GM12878 (cell line): ENCODE measurements at regions not wholly inside any gene's neighbourhood (a gene's known extent, or its start where the extent isn't known, plus 50 kb on each side); places are given as distances from the start of the nearest gene placed in this dataset.

Experiments
- ATF2 ChIP-seq: IDR thresholded peaks from 2 replicates; pipeline ENCODE4 v1.6.1; 2012; ENCODE audit warnings: low read length, inconsistent platforms
- CHD2 ChIP-seq: IDR thresholded peaks from 2 replicates; pipeline ENCODE4 v1.6.1; 2011; ENCODE audit warnings: low read depth, low read length, improper control_type of control experiment, borderline replicate concordance
- CTCF ChIP-seq, 3 experiments: IDR thresholded peaks in 2 of 3; conservative IDR thresholded peaks in 1 of 3; 2 replicates each; pipeline ENCODE4 v1.5.1; 2011; ENCODE audit warnings: low read depth in 3 of 3, low read length in 3 of 3, mild to moderate bottlenecking in 3 of 3, control low read depth in 2 of 3, moderate library complexity in 2 of 3, inconsistent platforms in 1 of 3, mixed read lengths in 1 of 3; ENCODE audit not compliant: control insufficient read depth in 2 of 3, insufficient read depth in 1 of 3; ENCODE audit errors: extremely low read depth in 1 of 3
- EZH2 ChIP-seq: IDR thresholded peaks from 2 replicates; pipeline ENCODE4 v1.6.1; 2012; ENCODE audit warnings: low read depth, mild to moderate bottlenecking, control low read depth, inconsistent platforms, low read length, borderline replicate concordance; ENCODE audit not compliant: control insufficient read depth
- HDGF ChIP-seq: fragments of 450-650 bp; IDR thresholded peaks from 2 replicates; pipeline ENCODE4 v1.6.1; 2016; ENCODE audit warnings: antibody characterized with exemption
- NFYB ChIP-seq: IDR thresholded peaks from 2 replicates; pipeline ENCODE4 v1.6.1; 2011; ENCODE audit warnings: low read depth, mild to moderate bottlenecking, low read length, improper control_type of control experiment, moderate library complexity; ENCODE audit not compliant: insufficient read depth
- NR2C1 ChIP-seq: fragments of 450-650 bp; IDR thresholded peaks from 2 replicates; pipeline ENCODE4 v1.6.1; 2017; ENCODE audit warnings: antibody characterized with exemption, mild to moderate bottlenecking, moderate library complexity
- NR2C2 ChIP-seq: IDR thresholded peaks from 2 replicates; pipeline ENCODE4 v1.6.1; 2011; ENCODE audit warnings: borderline replicate concordance, low read depth; ENCODE audit not compliant: control insufficient read depth, insufficient read length
- POU2F2 ChIP-seq: IDR thresholded peaks from 3 replicates; pipeline ENCODE4 v1.6.1; 2011; ENCODE audit warnings: low read depth, mild to moderate bottlenecking, low read length, borderline replicate concordance

- TF ChIP-seq HDGF (no peak), EZH2 (no peak), CHD2 (no peak), ATF2 (no peak), NFYB (no peak), NR2C1 (no peak), NR2C2 (no peak), CTCF (IDR thresholded peaks at IDR 0.05 in 2 of 3, conservative IDR thresholded peaks at IDR 0.05 in 1 of 3; ENCODE audit: control insufficient read depth in 2 of 3, extremely low read depth in 1 of 3, insufficient read depth in 1 of 3, low read depth in 3 of 3, low read length in 3 of 3) (no peak), POU2F2 (no peak)
Measured at GRCh38 chr4:108355902-108356535, 187.3 kb upstream of the LEF1 start.
